HG03045 (cell line): ENCODE measurements at regions not wholly inside any gene's neighbourhood (a gene's known extent, or its start where the extent isn't known, plus 50 kb on each side); places are given as distances from the start of the nearest gene placed in this dataset.

Experiments used
- ATAC-seq: cut with Tn5 transposase; IDR thresholded peaks from one replicate; pipeline ENCODE4 v1.9.1; 2021; ENCODE audit warnings: mild to moderate bottlenecking, moderate library complexity; ENCODE audit not compliant: unreplicated experiment

- no peak for ATAC-seq
Measured at GRCh38 chr2:84290537-84290936, 168.5 kb downstream of the SUCLG1 start.

- ATAC-seq: no peak
Measured at GRCh38 chr2:84288293-84288692, 170.8 kb downstream of the SUCLG1 start.

- no peak for ATAC-seq
Measured at GRCh38 chr2:84286878-84287277, 172.2 kb downstream of the SUCLG1 start.

GRCh38 chr2:84285056-84285747, 173.9 kb downstream of the SUCLG1 start:
- no peak for ATAC-seq

- no peak for ATAC-seq
Measured at GRCh38 chr2:84283506-84283905, 175.6 kb downstream of the SUCLG1 start.

- no peak for ATAC-seq
Measured at GRCh38 chr2:84281510-84281909, 177.6 kb downstream of the SUCLG1 start.

GRCh38 chr2:84280873-84281272, 178.2 kb downstream of the SUCLG1 start:
- no peak for ATAC-seq

GRCh38 chr2:84278386-84278785, 180.7 kb downstream of the SUCLG1 start:
- ATAC-seq: no peak

GRCh38 chr2:84276590-84277255, 182.4 kb downstream of the SUCLG1 start:
- no peak for ATAC-seq

- ATAC-seq: no peak
Measured at GRCh38 chr2:84273406-84273805, 185.7 kb downstream of the SUCLG1 start.

GRCh38 chr2:84271977-84272376, 187.1 kb downstream of the SUCLG1 start:
- no peak for ATAC-seq

GRCh38 chr2:84257831-84258230, 201.2 kb downstream of the SUCLG1 start:
- ATAC-seq: no peak

GRCh38 chr2:84251651-84252302, 207.3 kb downstream of the SUCLG1 start:
- no peak for ATAC-seq

- ATAC-seq: no peak
Measured at GRCh38 chr2:84249140-84249539, 209.9 kb downstream of the SUCLG1 start.

GRCh38 chr2:84247532-84247931, 211.5 kb downstream of the SUCLG1 start:
- ATAC-seq: no peak

- ATAC-seq: no peak
Measured at GRCh38 chr2:84243788-84244733, 215.0 kb downstream of the SUCLG1 start.

- no peak for ATAC-seq
Measured at GRCh38 chr2:84238907-84239306, 220.2 kb downstream of the SUCLG1 start.

- ATAC-seq: no peak
Measured at GRCh38 chr2:84236288-84236687, 222.8 kb downstream of the SUCLG1 start.

- ATAC-seq: no peak
Measured at GRCh38 chr2:84234103-84234502, 225.0 kb downstream of the SUCLG1 start.

- ATAC-seq: no peak
Measured at GRCh38 chr2:84231478-84231877, 227.6 kb downstream of the SUCLG1 start.

- no peak for ATAC-seq
Measured at GRCh38 chr2:84224121-84224520, 235.0 kb downstream of the SUCLG1 start.
